Hematopoietic multipotent progenitor cell treated with erythropoietin and hydrocortisone succinate and interleukin-3 and kit ligand, for 17 days (in vitro differentiated cells): ENCODE measurements at regions not wholly inside any gene's neighbourhood (a gene's known extent, or its start where the extent isn't known, plus 50 kb on each side); places are given as distances from the start of the nearest gene placed in this dataset.

Experiments used
- DNase-seq: peaks from one replicate; pipeline ENCODE4 v3.0.0-alpha.2; 2015; ENCODE audit warnings: low spot score

- no peak for DNase-seq
Measured at GRCh38 chr4:180148737-180149136, 2094.5 kb upstream of the TENM3 start.

DNA sequence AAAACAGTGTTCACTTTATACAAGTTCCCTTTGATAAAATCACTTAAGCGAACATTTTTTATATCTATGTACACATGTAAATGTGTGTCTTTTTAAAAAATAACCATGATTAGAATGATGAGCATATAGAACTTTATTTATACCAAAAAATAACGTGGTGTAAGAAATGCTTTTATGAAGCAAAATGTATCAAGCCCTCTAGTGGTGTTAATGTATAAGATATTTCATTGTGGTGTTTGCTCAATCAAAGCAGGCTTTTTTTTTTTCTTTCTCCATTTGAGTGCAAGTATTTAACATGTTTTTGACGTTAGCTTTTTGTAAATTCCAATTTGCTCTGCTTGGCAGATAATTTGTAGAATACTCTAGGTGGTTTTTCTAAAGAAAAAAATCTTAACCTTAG, 2092.4 kb upstream of the TENM3 start:
- no peak for DNase-seq

DNA sequence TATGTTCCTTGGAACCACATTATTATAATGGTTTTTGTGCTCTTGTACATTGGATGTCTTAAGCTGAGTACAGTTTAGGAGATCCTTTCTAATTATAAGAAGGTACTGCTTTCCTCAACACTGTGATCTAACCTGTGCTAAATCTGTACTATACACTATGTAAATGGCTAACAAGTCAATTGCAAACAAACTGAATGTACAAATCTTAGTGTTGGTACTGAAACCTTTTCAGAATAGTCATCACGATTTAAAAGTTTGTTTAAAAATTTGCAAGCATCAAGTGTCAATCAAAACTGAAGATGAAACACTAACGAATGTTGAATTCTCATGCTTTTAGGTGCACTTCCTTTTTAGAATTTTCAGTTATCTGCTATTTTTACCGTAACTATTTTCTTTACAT, 2090.4 kb upstream of the TENM3 start:
- DNase-seq: no peak

DNA sequence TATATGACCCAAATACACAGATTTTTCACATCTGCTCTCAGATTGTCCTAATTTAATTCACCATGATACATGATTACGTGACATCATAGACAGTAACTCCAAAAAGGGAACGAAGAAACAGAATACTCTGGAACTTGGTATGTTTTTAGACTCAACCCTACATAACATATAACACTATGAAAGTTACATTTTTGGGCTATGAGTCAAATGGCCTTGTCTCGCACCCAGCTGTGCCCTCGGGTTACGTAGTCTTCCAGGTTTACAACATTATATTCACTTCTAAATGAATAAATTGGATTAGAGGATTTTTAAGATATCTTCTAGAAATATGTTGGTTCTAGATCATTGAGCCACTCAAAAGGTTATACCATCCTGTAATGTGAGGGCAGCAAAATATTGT, 2089.6 kb upstream of the TENM3 start:
- no peak for DNase-seq

DNA sequence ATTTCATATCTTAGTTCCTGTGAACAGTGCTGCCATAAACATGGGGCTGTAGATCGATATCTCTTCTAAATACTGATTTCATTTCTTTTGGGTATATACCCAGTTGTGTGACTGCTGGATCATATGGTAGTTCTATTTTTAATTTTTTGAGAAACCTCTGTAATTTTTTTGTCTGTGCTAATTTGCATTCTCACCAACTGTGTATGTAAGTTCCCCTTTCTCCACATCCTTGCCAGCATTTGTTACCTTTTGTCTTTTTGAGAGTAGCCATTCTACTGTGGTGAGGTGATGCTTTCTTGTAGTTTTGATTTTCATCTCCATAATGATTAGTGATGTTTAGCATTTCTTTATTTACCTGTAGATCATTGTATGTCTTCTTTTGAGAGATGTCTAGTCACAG, 2086.5 kb upstream of the TENM3 start:
- no peak for DNase-seq

- no peak for DNase-seq
Measured at GRCh38 chr4:180160195-180160983, 2082.8 kb upstream of the TENM3 start.

- no peak for DNase-seq
Measured at GRCh38 chr4:180164799-180165198, 2078.4 kb upstream of the TENM3 start.

DNA sequence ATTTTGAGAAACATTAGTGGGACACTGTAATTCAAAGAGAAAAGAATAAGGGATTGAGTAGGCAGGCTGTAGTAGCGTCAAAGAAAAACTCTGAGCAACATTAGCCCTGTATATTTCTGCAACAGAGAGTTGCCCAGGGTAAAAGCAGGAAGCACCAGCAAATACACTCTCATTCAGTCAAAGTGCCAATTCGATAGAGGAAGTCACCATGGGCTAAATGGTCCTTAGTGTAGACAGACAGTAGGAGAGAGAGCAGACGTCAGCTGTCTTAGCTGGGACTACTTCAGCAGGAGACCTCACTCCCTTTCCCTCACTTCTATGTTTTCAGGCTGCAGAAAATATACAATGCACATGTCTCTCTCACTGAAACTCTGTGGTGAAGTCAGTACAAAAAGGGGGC, 2073.8 kb upstream of the TENM3 start:
- no peak for DNase-seq

GRCh38 chr4:180169966-180170365, 2073.2 kb upstream of the TENM3 start:
- DNase-seq: no peak

DNA sequence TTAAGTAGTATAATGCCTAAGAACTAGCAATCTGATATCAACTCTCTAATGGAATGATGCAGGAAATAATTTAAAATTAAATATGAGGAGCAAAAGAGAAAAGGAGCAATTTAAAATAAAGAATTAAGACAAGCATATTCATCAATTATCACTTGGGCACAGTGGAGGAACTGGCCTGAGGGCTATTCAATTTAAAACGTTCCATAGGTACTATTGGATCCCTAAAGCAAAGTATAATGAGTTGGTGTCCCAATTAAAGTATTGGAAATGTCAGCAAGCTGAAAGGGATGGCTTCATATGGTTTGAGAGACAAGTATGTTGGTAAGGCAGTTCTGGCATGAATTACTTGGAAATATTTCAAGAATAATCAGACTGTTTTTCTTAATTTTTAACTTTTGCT, 2064.1 kb upstream of the TENM3 start:
- DNase-seq: no peak

DNA sequence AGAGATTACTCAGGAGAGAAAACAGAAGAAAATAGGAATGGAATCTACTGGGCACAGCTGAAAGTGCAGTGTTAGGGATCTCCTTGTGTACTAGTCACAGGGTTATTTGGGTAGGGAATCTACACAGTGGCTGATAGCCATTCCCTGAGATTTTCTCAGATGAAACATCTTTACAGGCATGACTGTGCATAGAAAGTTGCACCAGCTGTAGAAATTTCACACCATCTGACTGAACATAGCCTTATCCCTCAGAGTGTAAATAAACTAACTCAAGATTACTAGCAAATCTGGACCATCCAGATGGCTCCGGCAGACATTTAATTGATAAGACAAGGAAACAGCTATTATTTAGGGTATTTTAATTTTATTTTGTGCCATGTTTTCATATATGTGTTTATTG, 2053.5 kb upstream of the TENM3 start:
- DNase-seq: no peak

- no peak for DNase-seq
Measured at GRCh38 chr4:180190382-180190781, 2052.8 kb upstream of the TENM3 start.

DNA sequence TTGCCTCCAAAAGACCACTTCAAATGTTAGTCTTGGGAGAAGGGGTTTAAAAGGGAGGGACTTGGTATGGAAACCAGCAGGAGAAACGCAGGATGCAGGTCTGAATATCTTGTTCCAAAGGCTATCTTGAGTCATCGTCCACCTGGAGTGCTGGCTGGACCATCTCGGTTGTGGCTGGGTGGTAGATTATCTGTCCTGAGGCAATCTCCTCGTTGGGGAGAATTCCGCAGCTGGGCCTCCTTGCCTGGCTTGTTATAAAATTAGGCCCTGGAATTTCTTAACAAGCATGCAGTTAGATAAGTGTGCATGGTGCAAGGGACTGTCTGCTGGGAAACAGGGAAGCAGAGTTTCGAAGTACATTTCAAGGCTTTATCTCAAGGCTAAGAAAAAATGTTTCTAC, 2045.7 kb upstream of the TENM3 start:
- DNase-seq: no peak

DNA sequence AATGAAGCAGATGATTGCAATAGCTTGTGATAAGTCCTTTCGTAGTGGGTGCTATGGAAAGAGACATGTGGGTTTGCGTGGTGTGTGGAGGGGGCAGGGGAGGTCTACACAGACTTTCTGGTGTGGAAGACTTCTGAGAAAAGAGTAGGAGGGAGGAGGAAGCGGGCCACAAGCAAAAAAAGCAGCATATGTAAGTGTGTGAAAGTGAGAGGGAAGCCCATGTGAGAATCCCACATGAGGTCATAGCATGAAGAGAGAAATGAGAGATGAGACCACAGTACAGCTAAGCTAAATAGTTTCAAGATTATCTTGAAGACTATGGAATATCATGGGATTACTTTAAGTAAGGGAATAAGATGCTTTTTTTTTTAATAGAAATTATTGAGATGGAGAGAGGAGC, 2039.9 kb upstream of the TENM3 start:
- no peak for DNase-seq

GRCh38 chr4:180205276-180205675, 2037.9 kb upstream of the TENM3 start:
- no peak for DNase-seq

DNA sequence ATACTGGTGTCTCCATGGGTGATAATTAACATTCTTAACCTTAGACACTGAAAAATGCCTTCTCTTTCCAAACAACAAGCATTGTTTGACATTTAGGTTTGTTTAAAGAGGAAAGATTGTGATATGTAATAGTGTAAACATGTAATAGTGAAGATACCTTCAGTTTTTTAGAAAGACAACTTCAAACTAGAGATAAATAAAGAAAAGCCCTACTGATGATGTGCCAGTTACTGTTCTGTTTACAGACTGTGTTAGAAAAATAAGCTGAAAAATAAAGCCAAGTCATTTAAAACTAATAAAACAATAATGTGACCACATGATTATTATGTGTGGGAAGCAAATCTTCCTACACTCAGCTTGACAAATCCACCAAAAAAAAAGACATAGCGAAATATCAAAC, 2035.3 kb upstream of the TENM3 start:
- no peak for DNase-seq

- DNase-seq: no peak
Measured at GRCh38 chr4:180217070-180217469, 2026.1 kb upstream of the TENM3 start.

DNA sequence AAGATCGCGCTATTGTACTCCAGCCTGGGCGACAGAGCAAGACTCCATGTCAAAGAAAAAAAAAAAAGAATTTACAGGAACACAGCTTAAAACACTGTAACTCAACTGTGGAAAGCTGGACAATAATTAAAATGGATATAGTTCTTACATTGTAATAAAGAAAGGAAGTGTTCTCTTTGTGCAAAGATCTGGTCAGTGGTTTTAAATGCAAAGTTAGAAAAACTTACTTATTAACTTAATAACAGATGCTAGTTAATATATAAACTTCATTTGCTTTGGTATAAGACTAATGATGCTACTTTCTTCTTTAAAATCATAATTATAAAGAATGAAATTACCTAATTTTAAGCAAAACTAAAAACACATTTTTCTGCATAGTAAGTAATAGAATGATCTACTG, 2024.1 kb upstream of the TENM3 start:
- no peak for DNase-seq

- DNase-seq: no peak
Measured at GRCh38 chr4:180225977-180226376, 2017.2 kb upstream of the TENM3 start.

DNA sequence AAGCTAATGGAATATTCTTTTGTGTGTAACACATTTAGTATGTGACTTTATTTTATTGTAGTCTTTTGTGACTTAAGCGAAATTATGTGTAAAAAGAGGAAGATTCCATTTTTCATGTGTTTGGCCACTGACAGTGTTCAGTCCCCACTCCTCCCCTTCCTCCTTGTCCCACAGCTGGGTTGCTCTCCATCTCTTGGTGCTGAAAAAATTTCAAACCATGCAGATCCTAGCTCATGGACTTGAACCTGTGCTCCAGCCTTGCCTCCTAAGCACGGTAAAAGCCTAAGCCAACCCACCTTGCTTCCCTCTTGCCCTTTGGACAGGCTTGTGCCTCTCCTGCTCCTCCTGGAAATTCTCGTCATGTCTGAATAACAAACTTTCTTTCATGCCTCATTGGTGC, 2008.5 kb upstream of the TENM3 start:
- DNase-seq: no peak

- DNase-seq: no peak
Measured at GRCh38 chr4:180240670-180241069, 2002.5 kb upstream of the TENM3 start.

DNA sequence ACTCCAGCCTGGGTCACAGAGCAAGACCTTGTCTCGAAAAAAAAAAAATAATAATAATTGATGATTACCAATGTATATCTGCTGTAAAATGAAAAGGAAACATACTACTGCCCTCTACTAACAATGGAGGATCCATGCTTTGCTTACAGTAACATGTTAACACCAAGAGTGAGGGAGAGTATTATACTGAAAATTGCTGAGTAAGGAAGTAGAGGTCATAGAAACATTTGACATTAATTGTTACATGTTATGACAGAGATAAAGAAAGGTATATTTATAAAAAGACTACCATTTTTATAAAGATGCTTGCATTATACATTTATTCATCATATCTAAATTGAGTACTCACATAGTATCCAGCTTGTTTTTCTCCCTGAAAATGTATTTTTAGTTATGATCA, 1989.8 kb upstream of the TENM3 start:
- DNase-seq: no peak

DNA sequence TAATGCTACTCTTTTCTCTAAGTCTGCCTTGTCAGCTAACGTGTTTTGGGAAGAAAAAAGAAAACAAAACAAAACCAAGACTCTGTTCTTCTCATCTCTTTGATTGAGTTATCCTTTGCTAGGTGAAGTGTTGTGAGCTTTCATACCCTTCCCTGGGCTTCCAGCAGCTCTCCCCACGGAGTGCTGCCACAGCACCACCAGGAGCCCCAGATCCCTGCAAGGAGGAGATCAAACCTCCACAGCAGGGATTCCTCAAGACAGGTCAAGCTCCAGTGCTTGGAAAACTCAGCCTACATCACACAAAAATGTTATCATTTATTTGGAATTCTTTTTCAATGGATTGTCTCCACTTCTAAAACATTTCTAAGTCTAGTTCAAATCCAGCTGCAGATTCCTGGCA, 1981.9 kb upstream of the TENM3 start:
- DNase-seq: no peak

DNA sequence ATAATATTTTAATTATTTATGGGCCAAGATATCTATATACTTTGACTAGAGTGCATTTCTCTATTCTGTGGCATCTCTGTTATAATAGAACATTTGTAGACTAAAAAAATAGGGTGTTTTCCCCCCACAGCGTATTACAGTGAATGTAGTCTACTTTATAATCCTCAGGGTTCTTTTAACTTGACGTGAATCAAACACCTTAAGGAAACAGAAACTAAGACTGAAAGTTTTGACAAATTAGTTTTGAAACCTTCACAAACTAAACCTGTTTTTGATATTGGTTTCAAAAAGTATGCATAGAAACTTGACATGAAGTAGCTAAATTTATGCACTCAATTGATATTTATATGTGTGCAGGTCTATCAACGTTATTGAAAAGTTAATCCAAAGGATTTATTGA, 1963.1 kb upstream of the TENM3 start:
- no peak for DNase-seq
